Kidney (tissue), 13 donors: ENCODE measurements at regions not wholly inside any gene's neighbourhood (a gene's known extent, or its start where the extent isn't known, plus 50 kb on each side); places are given as distances from the start of the nearest gene placed in this dataset.

Experiments
- DNase-seq, 5 donors: peaks; one replicate each; pipeline ENCODE4 v3.0.0-alpha.2; 2013 to 2020
- FAIRE-seq: peaks from 2 replicates; lab custom pipeline; 2012; peaks lifted over from hg19 to GRCh38; lab: Jason Lieb, UNC
- H3K27ac ChIP-seq, 2 donors: one replicate each; pipeline ENCODE4 v1.7.0; 2013; ENCODE audit warnings: low read depth in 2 of 2, low read length in 2 of 2, inconsistent platforms in 1 of 2
- H3K27me3 ChIP-seq: one replicate; pipeline ENCODE4 v1.7.1; 2013; ENCODE audit warnings: low read length, inconsistent platforms; ENCODE audit not compliant: control insufficient read depth, insufficient read depth
- H3K36me3 ChIP-seq, 3 donors: one replicate each; pipeline versions ENCODE4 v1.7.0 to v1.7.1; 2013; ENCODE audit warnings: low read length in 3 of 3, control low read depth in 1 of 3, inconsistent platforms in 1 of 3; ENCODE audit not compliant: insufficient read depth in 3 of 3, control insufficient read depth in 2 of 3
- H3K4me1 ChIP-seq, 3 donors: one replicate each; pipeline versions ENCODE4 v1.7.0 to v1.7.1; 2013; ENCODE audit warnings: low read length in 3 of 3, inconsistent platforms in 1 of 3, low read depth in 1 of 3; ENCODE audit not compliant: control insufficient read depth in 2 of 3, insufficient read depth in 2 of 3
- H3K4me3 ChIP-seq, 3 donors: one replicate each; pipeline versions ENCODE4 v1.7.0 to v1.8.1; 2013; ENCODE audit warnings: low read length in 3 of 3, control low read depth in 1 of 3, inconsistent platforms in 1 of 3
- H3K9ac ChIP-seq, 3 donors: one replicate each; pipeline versions ENCODE4 v1.7.0 to v1.7.1; 2013; ENCODE audit warnings: low read length in 3 of 3, control low read depth in 1 of 3, inconsistent platforms in 1 of 3
- H3K9me3 ChIP-seq, 3 donors: one replicate each; pipeline versions ENCODE4 v1.7.0 to v1.7.1; 2013; ENCODE audit warnings: low read length in 3 of 3, control low read depth in 1 of 3, inconsistent platforms in 1 of 3; ENCODE audit not compliant: control insufficient read depth in 2 of 3, insufficient read depth in 1 of 3
- CTCF ChIP-seq: IDR thresholded peaks from 3 replicates; pipeline ENCODE4 v1.5.1; 2012; ENCODE audit warnings: mild to moderate bottlenecking, moderate library complexity, borderline replicate concordance; ENCODE audit not compliant: insufficient read depth; ENCODE audit errors: extremely low read depth
- intact Hi-C: fragments of 100-400 bp; cut with DNase I; formaldehyde crosslinking; loops from one replicate; pipeline ENCODE4 v1.11.1; 2022
- donor health status: control.
- donor health status: control.
- donor health status: control.
- donor health status: control.
- donor health status: control.
- donor health status: DM: yes; HTN: yes; CAD: no.
- donor health status: Normal renal cell carcinoma (clear cell type).

- DNase-seq (no peak), FAIRE-seq (no peak)
- TF ChIP-seq CTCF = no peak
- intact Hi-C loops = no loop called here
- no peak overlapping the region for H3K4me3 ChIP-seq
- no peaks in the 10 kb centered on the region for H3K4me1 ChIP-seq
- no peaks in the 10 kb centered on the region for H3K9me3 ChIP-seq
- no peak overlapping the region for H3K9ac ChIP-seq
- no peaks in the 10 kb centered on the region for H3K27me3 ChIP-seq
- H3K27ac ChIP-seq = no peak overlapping the region
- H3K36me3 ChIP-seq = no peaks in the 10 kb centered on the region
Measured at GRCh38 chr20:17150858-17151257, 76.0 kb upstream of the PCSK2 start.

- no peaks in the 10 kb centered on the region for H3K27me3 ChIP-seq
- intact Hi-C loops = no loop called here
- DNase-seq = no peak
- no peak overlapping the region for H3K9ac ChIP-seq
- TF ChIP-seq CTCF = no peak
- H3K4me3 ChIP-seq = no peak overlapping the region
- FAIRE-seq = no peak
- H3K9me3 ChIP-seq = no peaks in the 10 kb centered on the region
- H3K4me1 ChIP-seq = no peaks in the 10 kb centered on the region
- H3K27ac ChIP-seq = no peak overlapping the region
- no peaks in the 10 kb centered on the region for H3K36me3 ChIP-seq
Measured at GRCh38 chr20:17155401-17155800, 71.4 kb upstream of the PCSK2 start.

GRCh38 chr20:17158701-17159100 lies 68.1 kb upstream of the PCSK2 start:
- H3K27me3 ChIP-seq = no peaks in the 10 kb centered on the region
- DNase-seq = no peak
- H3K4me1 ChIP-seq = no peaks in the 10 kb centered on the region
- no peak overlapping the region for H3K9ac ChIP-seq
- no peaks in the 10 kb centered on the region for H3K9me3 ChIP-seq
- H3K27ac ChIP-seq = no peak overlapping the region
- no peak for TF ChIP-seq CTCF
- H3K4me3 ChIP-seq = no peak overlapping the region
- FAIRE-seq = no peak
- no peaks in the 10 kb centered on the region for H3K36me3 ChIP-seq
- intact Hi-C loops = no loop called here
